Uterus (tissue), 2 donors: ENCODE measurements at regions not wholly inside any gene's neighbourhood (a gene's known extent, or its start where the extent isn't known, plus 50 kb on each side); places are given as distances from the start of the nearest gene placed in this dataset.

Experiments used
- CTCF ChIP-seq, 4 experiments: fragments of 200-600 bp in 2 of 4; fragments of 450-650 bp in 2 of 4; sonication (generic) in 2 of 4; IDR thresholded peaks; one replicate each; pipeline ENCODE4 v1.5.1; 2016 to 2019; ENCODE audit warnings: antibody characterized with exemption in 4 of 4, mild to moderate bottlenecking in 2 of 4, moderate library complexity in 1 of 4
- POLR2A ChIP-seq, 2 donors: fragments of 450-650 bp; IDR thresholded peaks; one replicate each; pipeline ENCODE4 v1.6.1; 2016; ENCODE audit warnings: antibody characterized with exemption in 2 of 2, mild to moderate bottlenecking in 1 of 2, moderate library complexity in 1 of 2

GRCh38 chr5:6183391-6184390, 194.7 kb downstream of the MED10 start:
- TF ChIP-seq CTCF (IDR thresholded peaks at IDR 0.05) (no peak), POLR2A (IDR thresholded peaks at IDR 0.05) (no peak)
